ENCODE measurements at regions not wholly inside any gene's neighbourhood (a gene's known extent, or its start where the extent isn't known, plus 50 kb on each side); places are given as distances from the start of the nearest gene placed in this dataset.

- no peak overlapping the region for H3K4me2 ChIP-seq (ENCODE audit: insufficient read depth, low read length)
- FAIRE-seq (no peak), ATAC-seq (no peak), DNase-seq (ENCODE audit: extremely low read depth in 1 of 4, low spot score in 3 of 4) (no peak)
- in situ Hi-C loops (cut with MboI) (no loop called here), intact Hi-C loops (cut with micrococcal nuclease) (no loop called here)
- no peak overlapping the region for H3K27ac ChIP-seq (ENCODE audit: extremely low read depth, low read depth, low read length)
- no peak overlapping the region for H3K4me3 ChIP-seq
- no peaks in the 10 kb centered on the region for H3K36me3 ChIP-seq (ENCODE audit: control insufficient read depth, insufficient read depth, low read length)
- TF ChIP-seq ZC3H11A (IDR thresholded peaks at IDR 0.05; ENCODE audit: low read depth, low read length), result no peak
- TF ChIP-seq ZBED1 (IDR thresholded peaks at IDR 0.05), result no peak
- TF ChIP-seq RFX1 (IDR thresholded peaks at IDR 0.05), result no peak
- no peak for TF ChIP-seq CAMTA2 (CRISPR knock-in tag; conservative IDR thresholded peaks at IDR 0.05)
- TF ChIP-seq FOXK2 (conservative IDR thresholded peaks at IDR 0.05 in 1 of 2, IDR thresholded peaks at IDR 0.05 in 1 of 2; ENCODE audit: low read depth in 2 of 2), result no peak
- no peak for TF ChIP-seq DIDO1 (tag; IDR thresholded peaks at IDR 0.05; ENCODE audit: low read depth)
- no peak for TF ChIP-seq ZNF239 (CRISPR knock-in tag; IDR thresholded peaks at IDR 0.05)
- no peak for TF ChIP-seq ESRRB (CRISPR knock-in tag; IDR thresholded peaks at IDR 0.05; ENCODE audit: borderline replicate concordance)
- TF ChIP-seq ZNF134 (CRISPR knock-in tag; conservative IDR thresholded peaks at IDR 0.05), result no peak
- no peak for TF ChIP-seq RAD51 (IDR thresholded peaks at IDR 0.05; ENCODE audit: borderline replicate concordance, low read depth)
- no peak for TF ChIP-seq SIRT6 (IDR thresholded peaks at IDR 0.05; ENCODE audit: low read depth, low read length)
- TF ChIP-seq NR4A1 (CRISPR knock-in tag; IDR thresholded peaks at IDR 0.05), result no peak
- TF ChIP-seq NR4A1 (tag; IDR thresholded peaks at IDR 0.05), result no peak
- no peak for TF ChIP-seq POLR2A (conservative IDR thresholded peaks at IDR 0.05)
- TF ChIP-seq SMAD1 (IDR thresholded peaks at IDR 0.05; ENCODE audit: low read depth, low read length, partially characterized antibody), result no peak
- no peak for TF ChIP-seq NUFIP1 (IDR thresholded peaks at IDR 0.05; ENCODE audit: partially characterized antibody)
- no peak for TF ChIP-seq ZNF133 (CRISPR knock-in tag; IDR thresholded peaks at IDR 0.05)
- no peak for TF ChIP-seq DDX20 (tag; IDR thresholded peaks at IDR 0.05; ENCODE audit: low read depth)
- no peak for TF ChIP-seq RHOXF2B (CRISPR knock-in tag; conservative IDR thresholded peaks at IDR 0.05)
- no peak overlapping the region for H3K9ac ChIP-seq (ENCODE audit: insufficient read depth in 1 of 2, low read depth in 2 of 2, low read length in 2 of 2)
- BruUV-seq (replicated peaks), result no TSS peak
- no peaks in the 10 kb centered on the region for H3K79me2 ChIP-seq (ENCODE audit: control insufficient read depth, insufficient read depth, low read length)
- ChIA-PET POLR2A (no interaction called here), CTCF (ENCODE audit: low intra/inter-chr PET ratio) (no interaction called here)
- no peaks in the 10 kb centered on the region for H3K9me1 ChIP-seq (ENCODE audit: control insufficient read depth, insufficient read depth, low read length)
- no peak overlapping the region for H2AFZ ChIP-seq (ENCODE audit: low read depth, low read length)
- no peaks in the 10 kb centered on the region for H3K9me3 ChIP-seq (replicated peaks; ENCODE audit: control insufficient read depth, insufficient read depth, low read depth, low read length)
- no peaks in the 10 kb centered on the region for H3K4me1 ChIP-seq (replicated peaks in 1 of 2; ENCODE audit: control insufficient read depth in 2 of 2, insufficient read depth in 2 of 2, low read length in 2 of 2)
- WGBS (ENCODE audit: insufficient coverage, low coverage, missing lambda C conversion rate), result 0% methylated on average over 1 of the region's 1 CpG
- H4K20me1 ChIP-seq (replicated peaks; ENCODE audit: control insufficient read depth, insufficient read depth, low read length), result no peaks in the 10 kb centered on the region
- no peaks in the 10 kb centered on the region for H3K27me3 ChIP-seq (ENCODE audit: control insufficient read depth in 2 of 2, insufficient read depth in 2 of 2, low read length in 2 of 2)
Measured at GRCh38 chr3:70571696-70572095, 259.3 kb upstream of the MDFIC2 start.
